ENCODE measurements at regions not wholly inside any gene's neighbourhood (a gene's known extent, or its start where the extent isn't known, plus 50 kb on each side); places are given as distances from the start of the nearest gene placed in this dataset.

DNA sequence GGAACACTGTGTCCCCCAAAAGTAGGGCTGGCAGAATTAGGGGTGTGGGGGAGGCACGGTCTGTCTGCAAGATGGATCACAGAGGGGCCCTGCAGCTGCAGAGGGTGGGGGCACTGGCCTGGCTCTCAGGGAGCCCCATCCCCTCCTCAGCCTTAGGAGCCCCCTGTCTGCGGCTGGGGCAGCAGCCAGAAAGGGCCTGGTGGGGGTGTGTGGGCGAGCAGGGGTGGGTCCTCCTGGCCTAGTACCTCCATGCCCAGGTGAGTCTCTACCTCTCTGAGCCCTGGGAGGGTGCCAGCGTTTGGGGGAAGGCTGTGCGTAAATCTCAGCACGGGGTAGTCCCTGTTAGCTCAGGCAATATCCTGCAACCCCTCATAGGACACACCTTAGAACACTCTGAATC, 280.5 kb upstream of the PPP2R2D start:
- DNase-seq: no peak
- Mint-ChIP-seq H3K4me1 (ENCODE audit: low read depth, unreplicated experiment) (no peaks in the 10 kb centered on the region), H3K27me3 (ENCODE audit: unreplicated experiment) (peaks cover 5% of the 10 kb centered on the region), H3K36me3 (ENCODE audit: unreplicated experiment) (no peaks in the 10 kb centered on the region), H3K9me3 (ENCODE audit: unreplicated experiment) (peaks cover 7% of the 10 kb centered on the region), H3K4me3 (ENCODE audit: unreplicated experiment) (no peak overlapping the region), H3K27ac (ENCODE audit: unreplicated experiment) (no peak overlapping the region)
- TF ChIP-seq, protein P1, sequence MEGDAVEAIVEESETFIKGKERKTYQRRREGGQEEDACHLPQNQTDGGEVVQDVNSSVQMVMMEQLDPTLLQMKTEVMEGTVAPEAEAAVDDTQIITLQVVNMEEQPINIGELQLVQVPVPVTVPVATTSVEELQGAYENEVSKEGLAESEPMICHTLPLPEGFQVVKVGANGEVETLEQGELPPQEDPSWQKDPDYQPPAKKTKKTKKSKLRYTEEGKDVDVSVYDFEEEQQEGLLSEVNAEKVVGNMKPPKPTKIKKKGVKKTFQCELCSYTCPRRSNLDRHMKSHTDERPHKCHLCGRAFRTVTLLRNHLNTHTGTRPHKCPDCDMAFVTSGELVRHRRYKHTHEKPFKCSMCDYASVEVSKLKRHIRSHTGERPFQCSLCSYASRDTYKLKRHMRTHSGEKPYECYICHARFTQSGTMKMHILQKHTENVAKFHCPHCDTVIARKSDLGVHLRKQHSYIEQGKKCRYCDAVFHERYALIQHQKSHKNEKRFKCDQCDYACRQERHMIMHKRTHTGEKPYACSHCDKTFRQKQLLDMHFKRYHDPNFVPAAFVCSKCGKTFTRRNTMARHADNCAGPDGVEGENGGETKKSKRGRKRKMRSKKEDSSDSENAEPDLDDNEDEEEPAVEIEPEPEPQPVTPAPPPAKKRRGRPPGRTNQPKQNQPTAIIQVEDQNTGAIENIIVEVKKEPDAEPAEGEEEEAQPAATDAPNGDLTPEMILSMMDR (IDR thresholded peaks at IDR 0.05; ENCODE audit: partially characterized antibody, unreplicated experiment): no peak

- Mint-ChIP-seq H3K27ac (ENCODE audit: unreplicated experiment) (no peak overlapping the region), H3K27me3 (ENCODE audit: unreplicated experiment) (peaks cover 5% of the 10 kb centered on the region), H3K36me3 (ENCODE audit: unreplicated experiment) (no peaks in the 10 kb centered on the region), H3K4me3 (ENCODE audit: unreplicated experiment) (no peak overlapping the region), H3K4me1 (ENCODE audit: low read depth, unreplicated experiment) (no peaks in the 10 kb centered on the region), H3K9me3 (ENCODE audit: unreplicated experiment) (peaks cover 7% of the 10 kb centered on the region)
- no peak for DNase-seq
- TF ChIP-seq, protein P1 (IDR thresholded peaks at IDR 0.05; ENCODE audit: partially characterized antibody, unreplicated experiment): no peak
Measured at GRCh38 chr10:131620904-131621303, 279.9 kb upstream of the PPP2R2D start.

GRCh38 chr10:131621784-131622624, 278.8 kb upstream of the PPP2R2D start:
- no peaks in the 10 kb centered on the region for H3K4me1 Mint-ChIP-seq (ENCODE audit: low read depth, unreplicated experiment)
- H3K36me3 Mint-ChIP-seq (ENCODE audit: unreplicated experiment): peaks cover 4% of the 10 kb centered on the region
- H3K27ac Mint-ChIP-seq (ENCODE audit: unreplicated experiment): no peak overlapping the region
- H3K9me3 Mint-ChIP-seq (ENCODE audit: unreplicated experiment): peaks cover 10% of the 10 kb centered on the region
- no peak overlapping the region for H3K4me3 Mint-ChIP-seq (ENCODE audit: unreplicated experiment)
- H3K27me3 Mint-ChIP-seq (ENCODE audit: unreplicated experiment): peaks cover 5% of the 10 kb centered on the region
- DNase-seq: no peak
- TF ChIP-seq, protein P1 (IDR thresholded peaks at IDR 0.05; ENCODE audit: partially characterized antibody, unreplicated experiment): no peak

- Mint-ChIP-seq H3K9me3 (ENCODE audit: unreplicated experiment) (peaks cover 10% of the 10 kb centered on the region), H3K4me3 (ENCODE audit: unreplicated experiment) (no peak overlapping the region), H3K27ac (ENCODE audit: unreplicated experiment) (no peak overlapping the region), H3K4me1 (ENCODE audit: low read depth, unreplicated experiment) (no peaks in the 10 kb centered on the region), H3K27me3 (ENCODE audit: unreplicated experiment) (peaks cover 5% of the 10 kb centered on the region), H3K36me3 (ENCODE audit: unreplicated experiment) (peaks cover 4% of the 10 kb centered on the region)
- TF ChIP-seq, protein P1 (IDR thresholded peaks at IDR 0.05; ENCODE audit: partially characterized antibody, unreplicated experiment): no peak
- DNase-seq: no peak
Measured at GRCh38 chr10:131625041-131625440, 275.8 kb upstream of the PPP2R2D start.

DNA sequence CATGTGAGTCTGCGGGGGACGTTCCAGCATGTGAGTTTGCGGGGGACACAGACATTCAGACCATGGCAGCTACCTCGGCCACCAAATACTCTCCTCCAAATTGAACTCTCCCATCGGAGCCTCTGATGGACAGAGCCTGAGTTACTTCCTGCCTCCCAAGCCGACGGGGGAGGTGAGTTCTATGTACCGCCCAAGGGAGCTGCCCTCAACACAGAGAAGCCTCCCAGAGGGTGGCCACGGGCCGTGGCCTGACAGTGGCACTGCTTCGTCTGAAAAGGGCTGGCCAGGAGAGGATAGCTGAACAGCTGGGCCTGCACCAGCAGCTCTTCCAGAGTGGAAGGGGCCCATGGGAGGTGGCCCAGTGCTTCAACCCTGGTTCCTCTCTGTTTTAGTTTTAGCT, 274.5 kb upstream of the PPP2R2D start:
- Mint-ChIP-seq H3K27ac (ENCODE audit: unreplicated experiment) (no peak overlapping the region), H3K27me3 (ENCODE audit: unreplicated experiment) (peaks cover 7% of the 10 kb centered on the region), H3K9me3 (ENCODE audit: unreplicated experiment) (peaks cover 6% of the 10 kb centered on the region), H3K4me3 (ENCODE audit: unreplicated experiment) (no peak overlapping the region), H3K4me1 (ENCODE audit: low read depth, unreplicated experiment) (no peaks in the 10 kb centered on the region), H3K36me3 (ENCODE audit: unreplicated experiment) (peaks cover 4% of the 10 kb centered on the region)
- TF ChIP-seq, protein P1 (IDR thresholded peaks at IDR 0.05; ENCODE audit: partially characterized antibody, unreplicated experiment): no peak
- DNase-seq: no peak
